ENCODE measurements at regions not wholly inside any gene's neighbourhood (a gene's known extent, or its start where the extent isn't known, plus 50 kb on each side); places are given as distances from the start of the nearest gene placed in this dataset.
"Not testable (repeated sequence)": the region's sequence is repeated elsewhere in the genome, so short reads cannot be mapped to it uniquely, and the experiment has no call there.

DNA sequence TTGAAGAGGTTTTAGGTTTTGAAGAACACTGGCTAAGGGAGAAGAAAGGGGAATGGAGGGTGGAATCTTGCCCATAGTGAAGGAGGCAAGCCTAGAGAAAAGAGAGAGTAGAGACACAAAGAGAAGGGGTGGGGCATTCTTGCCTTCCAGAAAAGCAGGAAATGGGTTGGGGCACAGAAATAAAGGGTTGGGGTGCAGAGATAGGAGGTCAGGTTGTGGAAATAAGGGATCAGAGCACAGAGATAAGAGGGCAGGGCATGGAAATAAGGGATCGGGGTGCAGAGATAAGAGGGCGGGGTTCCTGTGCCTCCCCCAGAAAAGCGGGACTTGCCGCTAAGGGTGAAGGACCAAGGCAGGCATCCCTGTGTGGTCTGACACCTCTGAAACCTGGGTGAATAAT is 69.9 kb downstream of the ALG1L2 start:
- not testable (repeated sequence) for DNase-seq (ENCODE audit: low spot score)

DNA sequence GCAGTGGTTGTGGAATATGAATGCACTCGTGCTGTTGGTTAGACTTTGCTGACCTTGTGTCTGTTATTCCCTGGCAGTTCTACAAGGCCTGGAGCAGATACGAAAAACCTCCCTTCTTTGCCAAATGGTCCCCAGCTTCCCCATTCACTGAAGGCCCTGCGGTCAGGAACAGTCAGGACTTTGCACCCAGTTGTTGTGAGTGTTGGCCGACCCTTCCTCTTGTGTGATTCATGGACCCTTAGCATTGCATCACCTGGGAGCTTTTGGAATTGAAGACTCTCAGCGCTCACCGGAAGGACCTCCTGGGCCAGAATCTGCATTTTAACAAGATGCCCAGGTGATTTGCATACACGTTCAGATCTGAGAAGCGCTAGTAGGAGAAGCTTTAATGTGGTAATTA is 71.6 kb downstream of the ALG1L2 start:
- DNase-seq (ENCODE audit: low spot score) = not testable (repeated sequence)

DNA sequence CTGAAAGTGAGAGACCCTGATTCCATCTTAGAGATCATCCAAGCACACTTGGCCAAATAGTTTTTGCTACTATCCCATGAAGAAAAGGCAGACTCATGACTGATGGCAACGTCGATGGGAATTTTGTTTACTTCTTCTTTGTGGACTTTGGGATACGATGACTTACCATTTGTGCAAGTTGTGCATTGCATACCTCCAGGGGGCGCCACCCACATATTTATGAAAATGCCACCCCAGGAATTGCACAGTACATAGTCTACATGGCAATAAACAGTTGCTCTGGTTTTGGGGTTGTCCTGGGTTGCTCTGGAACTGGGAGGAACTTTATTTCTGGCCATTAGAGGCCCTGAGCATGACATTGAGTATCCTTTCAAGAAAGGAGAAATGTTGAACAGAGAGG is 73.8 kb downstream of the ALG1L2 start:
- DNase-seq (ENCODE audit: low spot score) = not testable (repeated sequence)

DNA sequence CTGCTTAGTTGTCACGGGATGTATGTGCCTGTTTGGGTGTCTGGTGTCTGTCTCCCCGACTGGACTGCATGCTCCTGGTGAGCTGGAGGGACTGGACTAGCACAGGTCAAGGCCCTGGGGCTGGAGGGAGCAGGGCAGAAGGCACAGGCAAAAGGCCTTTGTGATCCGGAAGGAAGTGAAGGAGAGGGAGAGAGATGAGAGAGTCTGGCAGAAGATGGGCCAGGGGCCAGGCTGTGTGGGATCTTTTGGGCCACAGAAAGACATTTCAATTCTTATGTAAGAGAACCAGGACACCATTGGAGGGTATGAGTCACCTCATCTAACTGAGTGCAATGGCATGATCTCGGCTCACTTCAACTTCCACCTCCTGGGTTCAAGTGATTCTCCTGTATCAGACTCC is 85.2 kb downstream of the ALG1L2 start:
- not testable (repeated sequence) for DNase-seq (ENCODE audit: low spot score)

DNA sequence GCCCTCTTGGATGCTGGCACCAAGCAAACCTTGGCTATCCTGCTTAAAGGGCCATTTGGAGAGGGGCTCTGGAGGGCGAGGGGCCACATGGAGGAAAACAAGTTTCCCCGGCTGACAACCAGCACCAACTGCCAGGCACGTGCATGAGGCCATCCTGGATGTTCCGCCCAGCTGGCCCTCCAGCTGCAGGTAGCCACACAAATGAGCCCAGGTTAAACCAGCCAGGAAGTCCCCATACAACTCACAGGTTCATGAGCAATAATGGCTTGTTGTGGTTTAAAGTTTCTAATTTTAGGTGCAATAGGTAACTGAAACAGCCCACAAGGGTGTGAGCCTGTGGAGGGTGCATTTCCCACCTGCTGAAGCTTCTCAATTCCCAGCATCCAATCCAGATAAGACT is 93.6 kb downstream of the ALG1L2 start:
- not testable (repeated sequence) for DNase-seq (ENCODE audit: low spot score)

DNA sequence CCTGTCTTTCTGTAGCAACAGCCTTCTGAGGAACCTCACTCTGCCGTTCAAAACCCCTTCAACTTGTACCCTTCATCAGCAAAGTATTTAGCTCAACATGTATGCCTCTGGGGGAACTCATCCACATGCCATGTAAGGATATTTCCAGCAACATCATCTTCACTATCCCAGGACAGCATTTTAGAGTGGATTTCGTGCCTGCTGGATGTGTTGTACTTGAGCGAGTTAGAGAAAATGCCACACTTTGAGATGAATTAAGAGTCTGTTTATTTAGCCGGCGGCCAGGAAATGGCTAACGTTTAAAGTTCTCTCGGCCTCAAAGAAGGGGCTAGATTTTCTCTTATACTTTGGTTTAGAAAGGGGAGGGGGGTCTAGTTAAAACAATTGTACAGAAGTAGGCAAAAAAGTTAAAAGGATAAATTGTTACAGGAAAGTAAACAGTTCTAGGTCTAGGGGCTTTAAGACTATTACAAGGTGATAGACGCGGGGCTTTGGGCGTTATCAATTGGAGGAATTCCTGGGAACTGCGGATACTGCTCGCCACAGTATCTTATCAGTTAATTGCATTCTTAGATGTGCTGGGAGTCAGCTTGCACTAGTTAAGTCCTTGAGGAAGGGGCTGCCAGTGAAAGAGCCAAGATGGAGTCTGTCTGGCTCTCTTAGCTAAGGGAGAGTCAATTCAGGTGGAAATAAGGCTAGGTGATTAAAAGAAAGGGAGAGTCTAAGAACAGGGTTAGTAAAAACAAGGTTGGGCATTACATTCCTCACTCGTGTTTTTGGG is 95.0 kb downstream of the ALG1L2 start:
- DNase-seq (ENCODE audit: low spot score) = not testable (repeated sequence)

DNA sequence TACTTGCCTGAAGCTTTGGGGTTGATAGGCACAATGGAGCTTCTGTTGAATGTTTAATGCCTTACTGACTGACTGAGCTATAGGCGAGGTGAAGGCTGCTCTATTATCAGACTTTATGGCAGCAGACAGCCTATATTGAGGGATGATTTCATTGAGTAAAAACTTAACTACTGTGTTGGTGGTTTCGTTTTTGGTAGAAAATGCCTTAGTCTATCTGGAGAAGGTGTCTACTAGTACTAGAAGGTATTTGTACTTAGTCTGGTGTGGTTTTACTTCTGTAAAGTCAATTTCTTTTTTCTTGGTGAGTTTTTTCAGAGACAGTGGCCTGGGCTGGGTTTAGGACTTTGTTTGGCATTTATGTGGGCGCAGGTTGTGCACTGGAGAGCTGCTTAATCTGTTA is 97.2 kb downstream of the ALG1L2 start:
- DNase-seq (ENCODE audit: low spot score) = not testable (repeated sequence)

DNA sequence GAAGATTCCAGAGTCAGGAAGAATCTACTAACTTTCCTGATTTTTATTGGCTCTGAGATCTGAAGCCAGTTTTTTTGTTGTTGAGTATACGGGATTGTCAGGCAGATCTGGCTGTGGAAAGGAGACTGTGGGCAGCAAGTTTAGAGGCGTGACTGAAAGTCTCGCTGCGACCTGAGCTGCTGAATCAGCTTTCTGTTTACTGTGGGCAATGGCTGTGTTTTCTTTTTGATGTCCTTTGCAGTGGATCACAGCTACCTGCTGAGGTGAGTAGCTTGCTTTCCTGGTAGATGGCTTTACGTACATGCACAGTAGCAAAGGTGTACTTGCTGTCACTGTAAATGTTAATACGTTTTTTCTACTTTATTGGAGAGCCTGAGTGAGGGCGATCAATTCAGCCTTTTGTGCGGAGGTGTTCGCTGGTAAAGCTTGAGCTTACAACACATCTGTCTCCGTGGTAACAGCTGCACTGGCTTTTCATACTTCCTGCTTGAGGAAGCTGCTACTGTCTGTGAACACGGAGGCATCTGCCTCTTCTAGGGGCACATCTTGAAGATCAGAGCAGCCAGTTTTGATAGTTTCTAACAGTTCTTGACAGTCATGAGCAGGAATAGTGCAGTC is 97.8 kb downstream of the ALG1L2 start:
- DNase-seq (ENCODE audit: low spot score) = peak; percentile 11

DNA sequence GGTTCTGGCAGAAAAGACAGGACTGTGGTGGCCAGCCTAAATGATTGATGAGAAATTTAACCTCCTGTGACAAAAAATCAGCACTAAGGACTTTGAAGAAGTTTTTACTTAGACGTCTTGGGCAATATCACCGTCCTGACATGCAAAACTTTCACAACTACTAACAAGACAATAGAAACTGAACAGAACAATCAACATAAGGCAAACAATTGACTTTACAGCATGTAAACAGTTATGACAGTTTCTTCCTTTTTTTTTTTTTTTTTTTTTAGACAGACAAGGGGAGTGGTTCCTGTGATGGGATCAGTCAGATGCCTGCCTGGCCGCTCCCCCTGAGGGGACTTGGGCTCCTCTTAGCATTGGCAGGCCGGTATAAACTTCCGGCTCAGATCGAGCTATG is 100.8 kb downstream of the ALG1L2 start:
- not testable (repeated sequence) for DNase-seq (ENCODE audit: low spot score)

DNA sequence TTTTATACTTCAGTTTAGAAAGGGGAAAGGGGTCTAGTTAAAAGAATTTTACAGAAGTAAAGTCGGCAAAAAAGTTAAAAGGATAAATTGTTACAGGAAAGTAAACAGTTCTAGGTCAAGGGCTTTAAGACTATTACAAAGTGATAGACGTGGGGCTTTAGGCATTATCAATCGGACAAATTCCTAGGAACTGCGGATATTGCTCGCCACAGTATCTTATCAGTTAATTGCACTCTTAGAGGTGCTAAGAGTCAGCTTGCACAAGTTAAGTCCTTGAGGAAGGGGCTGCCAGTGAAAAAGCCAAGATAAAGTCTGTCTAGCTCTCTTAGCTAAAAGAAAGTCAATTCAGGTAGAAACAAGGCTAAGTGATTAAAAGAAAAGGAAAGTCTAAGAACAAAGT is 102.1 kb downstream of the ALG1L2 start:
- not testable (repeated sequence) for DNase-seq (ENCODE audit: low spot score)

DNA sequence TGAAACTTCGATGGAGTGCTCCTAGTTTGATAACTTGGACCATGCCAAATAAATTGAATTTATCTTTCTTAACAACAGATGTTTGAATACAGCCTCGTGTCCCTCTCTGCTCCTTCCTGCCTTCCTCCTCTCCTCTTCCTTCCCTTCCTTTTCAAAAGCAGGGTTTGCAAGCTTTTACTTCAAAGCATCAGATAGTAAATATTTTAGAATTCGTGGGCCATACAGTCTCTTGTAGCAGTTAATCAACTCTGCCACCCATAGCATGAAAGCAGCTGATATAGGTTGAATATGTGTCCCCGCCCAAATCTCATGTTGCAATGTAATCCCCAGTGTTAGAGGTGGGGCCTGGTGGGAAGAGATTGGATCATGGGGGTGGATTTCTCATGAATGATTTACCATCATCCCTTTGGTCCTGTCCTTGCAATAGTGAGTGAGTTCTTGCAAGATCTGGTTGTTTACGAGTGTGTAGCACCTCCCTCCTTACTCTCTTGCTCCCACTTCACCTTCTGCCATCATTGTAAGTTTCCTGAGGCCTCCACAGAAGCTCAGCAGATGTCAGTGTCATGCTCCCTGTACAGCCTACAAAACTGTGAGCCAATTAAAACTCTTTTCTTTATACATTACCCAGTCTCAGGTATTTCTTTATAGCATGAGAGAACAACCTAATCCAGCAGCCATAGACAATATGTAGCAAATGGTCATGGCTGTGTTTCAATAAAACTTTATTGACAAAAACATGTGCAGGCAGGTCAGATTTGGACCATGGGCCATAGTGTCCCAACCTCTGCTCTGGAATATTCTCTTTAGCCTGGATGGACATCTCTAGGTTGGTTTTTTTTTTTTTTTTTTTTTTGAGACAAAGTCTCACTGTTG is 102.8 kb downstream of the ALG1L2 start:
- DNase-seq (ENCODE audit: low spot score) = not testable (repeated sequence)

DNA sequence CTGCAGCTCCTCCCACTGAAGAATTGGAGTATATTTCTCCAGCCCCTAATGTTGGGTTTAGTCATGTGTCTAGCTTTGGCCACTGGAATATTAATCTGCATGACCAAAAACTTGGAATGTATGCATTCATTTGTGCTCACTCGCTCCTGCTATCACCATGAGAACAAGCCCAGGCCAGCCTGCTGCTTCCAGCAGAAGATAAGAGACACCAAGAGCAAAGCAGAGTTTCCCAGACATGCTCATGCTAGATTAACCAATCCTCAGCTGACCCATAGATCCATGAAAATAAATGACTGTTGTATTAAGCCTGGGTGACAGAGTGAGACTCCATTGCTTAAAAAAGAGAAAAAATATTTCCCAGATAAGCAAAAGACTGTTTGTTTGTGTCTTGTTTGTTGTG is 119.6 kb downstream of the ALG1L2 start:
- not testable (repeated sequence) for DNase-seq (ENCODE audit: low spot score)

DNA sequence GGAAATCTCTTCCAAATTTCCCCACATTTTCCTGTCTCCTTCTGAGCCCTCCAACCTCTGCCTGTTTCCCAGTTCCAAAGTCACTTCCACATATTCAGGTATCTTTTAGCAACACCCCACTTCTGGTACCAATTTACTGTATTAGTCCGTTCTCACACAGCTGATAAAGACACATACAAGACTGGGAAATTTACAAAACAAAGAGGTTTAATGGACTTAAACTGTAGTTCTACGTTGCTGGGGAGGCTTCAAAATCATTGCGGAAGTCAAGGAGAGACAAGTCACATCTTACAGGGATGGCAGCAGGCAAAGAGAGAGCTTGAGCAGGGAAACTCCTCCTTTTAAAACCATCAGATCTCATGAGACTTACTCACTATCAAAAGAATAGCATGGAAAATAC is 122.0 kb downstream of the ALG1L2 start:
- not testable (repeated sequence) for DNase-seq (ENCODE audit: low spot score)

DNA sequence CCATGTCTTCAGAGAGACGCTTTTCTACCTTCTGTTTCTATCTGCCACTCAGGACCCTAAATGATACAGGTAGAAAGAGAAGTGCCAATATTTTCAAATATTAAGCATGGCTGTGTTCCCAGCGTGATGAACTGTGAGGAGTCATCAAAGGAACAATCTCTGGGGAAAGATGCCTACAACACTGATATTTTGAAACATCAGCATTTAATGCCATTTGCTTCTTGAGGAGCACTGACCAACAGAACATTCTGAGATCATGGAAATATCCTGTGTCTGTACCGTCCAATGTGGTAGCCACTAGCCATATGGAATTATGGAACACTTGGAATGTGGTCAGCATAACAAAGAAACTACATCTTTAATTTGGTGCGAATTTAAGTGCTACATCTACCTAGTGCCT is 117.9 kb upstream of the COL6A5 start:
- DNase-seq (ENCODE audit: low spot score) = no peak

DNA sequence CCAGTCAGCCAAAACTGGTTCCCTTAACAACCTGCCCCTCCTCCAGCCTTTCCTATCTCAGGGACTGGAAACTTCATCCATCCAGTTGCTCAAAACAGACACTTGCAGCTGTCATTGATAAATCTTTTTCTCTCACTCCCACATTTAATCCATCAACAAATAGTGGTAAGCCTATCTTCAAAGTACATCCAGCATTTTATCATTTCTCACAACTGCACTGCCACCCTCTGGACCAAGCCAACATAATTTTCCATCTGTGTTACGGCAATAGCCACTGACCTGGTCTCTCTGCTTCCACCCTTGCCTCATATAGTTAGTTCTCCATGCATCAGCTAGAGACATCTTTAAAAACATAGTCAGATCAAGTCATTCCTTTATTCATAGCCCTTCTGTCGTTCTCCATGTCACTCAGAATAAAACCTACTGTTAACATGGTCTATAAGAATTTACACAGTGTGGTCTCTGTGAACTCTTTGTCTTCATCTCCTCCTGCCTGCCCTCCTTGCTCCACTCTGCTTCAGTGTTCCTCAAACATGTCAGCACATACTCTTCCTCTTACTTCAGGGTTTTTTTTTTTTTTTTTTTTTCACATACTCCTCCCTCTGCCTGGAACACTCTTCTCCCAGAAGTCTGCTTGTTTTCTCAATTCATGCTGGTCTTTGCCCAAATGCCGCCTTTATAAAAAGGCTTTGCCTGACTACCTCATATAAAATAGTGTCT is 102.5 kb upstream of the COL6A5 start:
- no peak for DNase-seq (ENCODE audit: low spot score)

DNA sequence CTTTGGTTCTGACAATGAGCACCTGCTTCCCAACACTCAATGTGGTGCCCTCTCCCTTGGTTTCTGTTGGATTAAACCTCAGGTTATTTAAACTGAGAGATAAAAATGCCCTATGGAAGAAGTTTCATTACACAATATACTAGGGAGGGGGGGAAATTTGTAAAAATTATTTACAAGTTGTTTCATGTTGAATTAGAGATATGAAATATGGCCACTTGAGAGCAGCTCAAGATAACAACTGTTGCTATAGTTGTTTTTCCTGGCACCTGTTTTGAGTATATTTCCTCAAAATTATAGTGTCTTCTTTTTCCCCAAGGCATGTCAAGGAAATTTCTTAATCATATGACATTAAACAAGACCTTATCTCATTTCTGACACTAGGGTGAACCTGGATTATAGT is 101.7 kb upstream of the COL6A5 start:
- no peak for DNase-seq (ENCODE audit: low spot score)

DNA sequence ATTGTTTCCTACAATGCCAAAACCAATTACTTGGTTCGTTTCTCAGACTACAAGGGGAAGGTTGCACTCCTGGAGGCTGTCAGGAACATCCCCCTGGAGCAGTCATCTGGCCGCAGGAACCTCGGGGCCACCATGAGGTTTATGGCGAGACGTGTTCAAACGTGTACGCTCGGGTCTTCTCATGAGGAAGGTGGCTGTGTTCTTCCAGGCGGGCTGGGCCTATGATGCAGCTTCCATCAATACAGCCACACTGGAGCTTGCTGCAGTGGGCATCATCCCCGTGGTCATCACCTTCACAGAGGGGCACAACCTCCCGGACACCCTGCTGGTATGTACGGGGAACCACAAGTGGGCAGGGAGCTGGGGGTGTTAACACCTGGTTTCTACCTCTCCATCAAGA is 94.5 kb upstream of the COL6A5 start:
- DNase-seq (ENCODE audit: low spot score) = no peak

DNA sequence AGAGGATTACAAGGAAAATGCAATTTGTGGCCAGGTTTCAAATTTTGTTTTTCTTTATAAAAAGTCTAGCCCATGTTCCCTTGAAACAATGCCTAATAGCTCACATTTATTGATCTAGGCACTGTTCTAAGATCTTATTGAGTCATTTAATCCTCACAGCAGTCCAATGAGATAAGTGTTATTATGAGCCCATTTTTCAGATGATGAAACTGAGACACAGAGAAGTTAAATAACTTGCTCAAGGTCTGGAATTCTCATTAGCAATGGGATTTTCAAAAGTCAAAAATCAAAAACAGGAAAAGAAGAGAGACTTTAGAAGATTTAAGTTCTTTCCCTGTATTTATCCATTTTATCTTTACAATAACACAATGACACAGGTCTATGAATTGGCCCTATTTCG is 90.0 kb upstream of the COL6A5 start:
- DNase-seq (ENCODE audit: low spot score) = no peak

DNA sequence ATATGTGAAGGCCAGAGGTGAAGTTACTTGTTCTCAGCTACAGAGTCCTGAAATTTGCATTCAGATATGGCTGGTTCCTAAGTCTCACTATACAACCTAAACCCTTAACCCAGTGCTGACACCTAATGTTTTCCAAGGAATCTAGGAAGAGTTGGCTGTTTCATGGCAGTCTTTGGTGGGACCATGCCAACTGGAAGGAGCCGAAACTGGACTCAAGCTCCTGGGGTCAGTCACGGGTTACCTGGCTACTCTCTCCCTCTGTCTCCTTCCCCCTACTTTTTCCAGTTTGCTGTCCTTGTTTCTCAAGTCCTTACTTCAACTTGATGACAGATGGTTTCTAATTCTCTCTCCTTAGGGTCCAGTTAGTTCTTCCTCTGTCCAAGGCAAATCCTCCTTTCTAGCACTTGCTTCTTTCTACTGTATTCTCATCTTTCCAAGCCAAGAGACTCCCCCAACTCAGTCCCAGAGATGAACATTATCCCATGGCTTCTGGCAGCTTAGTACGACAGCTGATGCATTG is 88.6 kb upstream of the COL6A5 start:
- DNase-seq (ENCODE audit: low spot score) = no peak

DNA sequence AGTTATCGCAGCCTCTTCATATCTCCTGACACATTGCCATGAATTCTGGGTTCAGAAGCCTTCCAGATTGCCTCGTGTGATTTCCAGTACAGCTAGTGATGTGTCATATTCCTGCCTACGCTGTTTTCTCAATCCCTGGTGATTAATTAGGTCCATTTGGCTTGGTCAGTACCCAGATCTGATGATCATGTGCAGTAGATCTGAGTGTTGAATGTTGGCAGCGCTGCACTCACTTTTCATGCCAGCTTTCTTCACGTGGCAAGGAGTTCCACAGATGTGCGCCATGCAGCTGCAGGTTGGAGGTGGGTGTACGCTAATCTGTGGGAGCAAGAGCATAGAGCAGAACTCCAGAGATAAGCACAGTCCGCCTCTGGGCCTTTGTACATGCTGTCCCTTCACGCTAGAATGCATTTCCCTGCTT is 86.9 kb upstream of the COL6A5 start:
- no peak for DNase-seq (ENCODE audit: low spot score)

DNA sequence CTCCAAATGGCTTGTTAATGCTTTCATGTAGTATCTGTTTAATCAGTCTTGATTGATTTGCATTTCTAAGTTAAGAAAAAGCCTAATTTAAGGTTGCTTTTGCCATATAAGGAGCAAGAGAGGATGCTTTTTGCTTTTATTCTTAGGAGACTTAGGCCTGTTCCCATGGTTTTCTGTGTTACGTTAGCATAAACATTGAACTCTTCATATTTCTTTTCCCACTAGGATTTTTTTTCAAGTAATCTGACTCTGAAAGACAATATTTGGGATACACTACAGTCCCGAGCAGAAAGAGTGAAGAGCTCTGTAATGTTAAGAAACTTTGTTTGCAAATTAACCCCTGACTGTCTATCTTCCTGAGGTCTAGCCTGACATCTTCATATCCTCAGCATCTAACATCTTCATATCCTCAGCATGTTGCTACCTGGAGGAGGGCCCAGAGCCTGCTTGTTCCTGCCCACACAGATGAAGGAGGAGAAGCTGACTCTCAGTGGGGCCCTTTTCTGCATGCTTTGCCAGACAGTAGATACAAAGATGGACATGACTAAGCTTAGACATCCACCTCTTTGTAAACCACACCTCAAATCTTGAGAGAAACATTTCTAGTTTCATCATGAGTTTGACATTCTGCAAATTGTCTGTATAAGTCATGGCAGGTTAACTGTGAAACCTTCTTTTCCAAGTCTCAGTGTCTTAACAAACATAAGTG is 86.2 kb upstream of the COL6A5 start:
- DNase-seq (ENCODE audit: low spot score) = no peak
